ENCODE measurements at regions not wholly inside any gene's neighbourhood (a gene's known extent, or its start where the extent isn't known, plus 50 kb on each side); places are given as distances from the start of the nearest gene placed in this dataset.
"Not testable (repeated sequence)": the region's sequence is repeated elsewhere in the genome, so short reads cannot be mapped to it uniquely, and the experiment has no call there.

GRCh38 chr6:145277358-145278086 lies 457.8 kb downstream of the EPM2A start:
- H3K27me3 ChIP-seq = no peaks in the 10 kb centered on the region
- intact Hi-C loops (cut with DNase I) = no loop called here
- H3K27ac ChIP-seq = no peak overlapping the region
- no peaks in the 10 kb centered on the region for H3K36me3 ChIP-seq
- H3K9me3 ChIP-seq = no peaks in the 10 kb centered on the region
- TF ChIP-seq CTCF (IDR thresholded peaks at IDR 0.05) = no peak
- no peak overlapping the region for H3K4me3 ChIP-seq
- DNase-seq (ENCODE audit: low spot score in 2 of 2) = no peak
- no peaks in the 10 kb centered on the region for H3K4me1 ChIP-seq

GRCh38 chr6:145278163-145278807 lies 457.0 kb downstream of the EPM2A start:
- H3K36me3 ChIP-seq = no peaks in the 10 kb centered on the region
- no peaks in the 10 kb centered on the region for H3K27me3 ChIP-seq
- H3K27ac ChIP-seq = no peak overlapping the region
- TF ChIP-seq CTCF (IDR thresholded peaks at IDR 0.05) = no peak
- no peak for DNase-seq (ENCODE audit: low spot score in 2 of 2)
- H3K9me3 ChIP-seq = no peaks in the 10 kb centered on the region
- intact Hi-C loops (cut with DNase I) = no loop called here
- H3K4me1 ChIP-seq = no peaks in the 10 kb centered on the region
- H3K4me3 ChIP-seq = no peak overlapping the region

DNA sequence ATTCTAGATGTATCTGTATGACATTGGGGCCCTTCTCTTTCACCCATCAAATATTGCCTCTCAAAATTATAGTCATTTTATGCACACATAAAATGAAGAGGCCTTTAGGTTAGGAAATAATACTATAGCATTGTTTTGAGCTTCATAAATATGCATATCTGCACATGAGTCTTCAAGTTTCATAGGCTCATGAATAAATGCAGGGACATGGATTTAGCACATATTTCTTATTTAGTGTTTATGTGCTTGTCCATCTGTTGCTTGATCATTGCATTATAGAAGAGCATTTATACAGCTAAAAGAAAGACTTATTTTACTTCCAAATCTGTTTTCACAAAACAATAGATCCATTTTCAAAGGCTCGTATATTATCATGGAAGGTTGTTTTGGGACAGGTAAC lies 455.8 kb downstream of the EPM2A start:
- no peak overlapping the region for H3K27ac ChIP-seq
- H3K27me3 ChIP-seq = no peaks in the 10 kb centered on the region
- DNase-seq (ENCODE audit: low spot score in 2 of 2) = no peak
- TF ChIP-seq CTCF (IDR thresholded peaks at IDR 0.05) = no peak
- H3K36me3 ChIP-seq = no peaks in the 10 kb centered on the region
- intact Hi-C loops (cut with DNase I) = no loop called here
- H3K4me1 ChIP-seq = no peaks in the 10 kb centered on the region
- no peaks in the 10 kb centered on the region for H3K9me3 ChIP-seq
- H3K4me3 ChIP-seq = no peak overlapping the region

- no peak for DNase-seq (ENCODE audit: low spot score in 2 of 2)
- Histone ChIP-seq H3K4me3 (no peak overlapping the region), H3K9me3 (no peaks in the 10 kb centered on the region), H3K27me3 (no peaks in the 10 kb centered on the region), H3K36me3 (no peaks in the 10 kb centered on the region), H3K4me1 (no peaks in the 10 kb centered on the region), H3K27ac (no peak overlapping the region)
- intact Hi-C loops (cut with DNase I) = no loop called here
- TF ChIP-seq CTCF (IDR thresholded peaks at IDR 0.05) = no peak
Measured at GRCh38 chr6:145279993-145280392, 455.3 kb downstream of the EPM2A start.

- H3K9me3 ChIP-seq; H3K27ac ChIP-seq; H3K4me1 ChIP-seq; H3K27me3 ChIP-seq; intact Hi-C loops (cut with DNase I); H3K4me3 ChIP-seq; DNase-seq (ENCODE audit: low spot score in 2 of 2); H3K36me3 ChIP-seq: not testable (repeated sequence)
Measured at GRCh38 chr6:145283209-145283608, 452.1 kb downstream of the EPM2A start.

DNA sequence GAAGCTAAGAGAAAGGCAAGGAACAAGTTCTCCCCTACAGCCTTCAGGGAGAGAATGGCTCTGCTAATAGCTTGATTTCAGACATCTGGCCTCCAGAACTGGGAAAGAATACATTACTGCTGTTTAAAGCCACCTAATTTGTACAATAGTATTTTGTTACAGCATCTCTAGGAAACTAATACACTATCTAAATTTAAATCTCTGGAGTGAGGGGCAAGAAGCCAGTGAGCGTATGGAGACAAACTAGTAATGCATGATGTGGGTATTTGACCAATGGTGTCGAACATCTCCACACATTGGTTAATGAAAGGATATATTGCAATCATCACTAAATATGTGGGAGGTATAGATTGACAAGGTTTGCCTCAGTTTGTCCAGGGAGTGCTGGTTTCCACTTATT lies 451.5 kb downstream of the EPM2A start:
- Histone ChIP-seq H3K27ac (no peak overlapping the region), H3K4me3 (no peak overlapping the region), H3K9me3 (no peaks in the 10 kb centered on the region), H3K27me3 (no peaks in the 10 kb centered on the region), H3K4me1 (no peaks in the 10 kb centered on the region), H3K36me3 (no peaks in the 10 kb centered on the region)
- TF ChIP-seq CTCF (IDR thresholded peaks at IDR 0.05) = no peak
- no peak for DNase-seq (ENCODE audit: low spot score in 2 of 2)
- intact Hi-C loops (cut with DNase I) = no loop called here

Data from ascending aorta (tissue), 2 donors.